Heart left ventricle (tissue), 13 donors: ENCODE measurements at regions not wholly inside any gene's neighbourhood (a gene's known extent, or its start where the extent isn't known, plus 50 kb on each side); places are given as distances from the start of the nearest gene placed in this dataset.
"Not testable (repeated sequence)": the region's sequence is repeated elsewhere in the genome, so short reads cannot be mapped to it uniquely, and the experiment has no call there.

Experiments
- CTCF ChIP-seq, 12 donors: fragments of 200-600 bp; sonication (generic) in 4 of 12; IDR thresholded peaks; one replicate each; pipeline versions ENCODE4 v1.5.0 to v1.8.0; 2018 to 2022; ENCODE audit warnings: antibody characterized with exemption in 12 of 12, mild to moderate bottlenecking in 5 of 12
- POLR2A ChIP-seq, 2 donors: fragments of 450-650 bp; IDR thresholded peaks; one replicate each; pipeline ENCODE4 v1.6.1; 2017; ENCODE audit warnings: antibody characterized with exemption in 2 of 2, mild to moderate bottlenecking in 2 of 2, moderate library complexity in 2 of 2
- donor health status: ischemic (EF 13 %, LVEDD 7.1; RV severe dilation, severe dysfunction).
- donor health status: DM: no; HTN: yes; CAD: no.
- donor health status: DM: no; HTN: no; CAD: no.
- donor health status: ischemic (EF 25% LVEDD 6.9; RV normal size, moderate dysfunction).
- donor health status: ischemic (EF 25% LVEDD 5.7; RV mildly dilated, moderate dysfunction).
- donor health status: ischemic (EF 35%, LVEDD 5.7; RV mildly dilated, moderate dysfunction).
- donor health status: nonischemic (EF 11% LVEDD 7.7; RV severe dilation, severe dysfunction).
- donor health status: DM: yes; HTN: yes; CAD: no.
- donor health status: PGD.
- donor health status: ischemic (EF 29% LVEDD 5.4; RV normal size, mild dysfunction).
- donor health status: nonischemic (EF 23%, LVEDD 6.1; RV moderate dilation, normal function).

GRCh38 chr2:59226362-59226761, 985.2 kb upstream of the FANCL start:
- TF ChIP-seq CTCF, POLR2A (IDR thresholded peaks at IDR 0.05): not testable (repeated sequence)
